DND-41 (cell line): ENCODE measurements at regions not wholly inside any gene's neighbourhood (a gene's known extent, or its start where the extent isn't known, plus 50 kb on each side); places are given as distances from the start of the nearest gene placed in this dataset.

Source experiments
- ATAC-seq: fragments of 200-7000 bp; cut with Tn5 transposase; 3 replicates; pipeline ENCODE4 v1.9.1; 2021; ENCODE audit warnings: low read depth; ENCODE audit not compliant: insufficient read depth
- DNase-seq: peaks from one replicate; pipeline ENCODE4 v3.0.0-alpha.2; 2020
- H2AFZ ChIP-seq: 2 replicates; pipeline ENCODE4 v1.6.0; 2012; ENCODE audit warnings: low read depth, low read length
- H3K27ac ChIP-seq: 2 replicates; pipeline ENCODE4 v1.5.1; 2012; ENCODE audit warnings: low read length, inconsistent platforms
- H3K27me3 ChIP-seq: fragments of 200-600 bp; sonication (generic); 2 replicates; pipeline ENCODE4 v1.6.0; 2012; ENCODE audit warnings: low read length, mild to moderate bottlenecking, inconsistent platforms; ENCODE audit not compliant: insufficient read depth, poor library complexity
- H3K36me3 ChIP-seq: 2 replicates; pipeline ENCODE4 v1.5.1; 2012; ENCODE audit warnings: low read length, inconsistent platforms; ENCODE audit not compliant: insufficient read depth
- H3K4me1 ChIP-seq: 2 replicates; pipeline ENCODE4 v1.5.1; 2012; ENCODE audit warnings: mild to moderate bottlenecking, low read length; ENCODE audit not compliant: insufficient read depth
- H3K4me2 ChIP-seq: 2 replicates; pipeline ENCODE4 v1.6.0; 2012; ENCODE audit warnings: mild to moderate bottlenecking, moderate library complexity, low read length, inconsistent platforms; ENCODE audit not compliant: insufficient read depth
- H3K4me3 ChIP-seq, 2 experiments: fragments of 200-600 bp in 1 of 2; shearing (Covaris generic) in 1 of 2; 2 replicates each; pipeline ENCODE4 v1.5.1; 2012 to 2016; ENCODE audit warnings: inconsistent platforms in 2 of 2, low read length in 2 of 2, mild to moderate bottlenecking in 2 of 2, low read depth in 1 of 2, moderate library complexity in 1 of 2
- H3K79me2 ChIP-seq: 2 replicates; pipeline ENCODE4 v1.6.0; 2012; ENCODE audit warnings: low read length, inconsistent platforms; ENCODE audit not compliant: insufficient read depth
- H3K9ac ChIP-seq: 2 replicates; pipeline ENCODE4 v1.6.0; 2012; ENCODE audit warnings: low read depth, mild to moderate bottlenecking, inconsistent platforms, low read length, moderate library complexity
- H3K9me3 ChIP-seq: 2 replicates; pipeline ENCODE4 v1.5.1; 2012; ENCODE audit warnings: low read length, moderate library complexity, mild to moderate bottlenecking, inconsistent platforms; ENCODE audit not compliant: insufficient read depth, severe bottlenecking
- H4K20me1 ChIP-seq: 2 replicates; pipeline ENCODE4 v1.6.0; 2012; ENCODE audit warnings: low read length; ENCODE audit not compliant: insufficient read depth
- EZH2 ChIP-seq: IDR thresholded peaks from 3 replicates; pipeline ENCODE4 v1.6.1; 2012; ENCODE audit warnings: borderline replicate concordance, low read depth, mild to moderate bottlenecking, moderate library complexity, low read length, inconsistent platforms; ENCODE audit not compliant: severe bottlenecking
- TF ChIP-seq, protein P1 (sequence below): IDR thresholded peaks from 2 replicates; pipeline ENCODE4 v1.5.1; 2012; ENCODE audit warnings: borderline replicate concordance, low read length, moderate library complexity, mild to moderate bottlenecking; ENCODE audit not compliant: poor library complexity, severe bottlenecking; ENCODE audit errors: extremely low read depth

- DNase-seq = no peak
- no peak overlapping the region for H3K27ac ChIP-seq
Measured at GRCh38 chr4:162406637-162407365, 243.0 kb upstream of the FSTL5 start.

GRCh38 chr4:162403932-162404331 lies 240.1 kb upstream of the FSTL5 start:
- Histone ChIP-seq H3K79me2 (no peaks in the 10 kb centered on the region), H3K27ac (no peak overlapping the region), H3K4me3 (no peak overlapping the region), H3K4me2 (no peak overlapping the region), H3K9ac (no peak overlapping the region), H3K9me3 (no peaks in the 10 kb centered on the region), H4K20me1 (no peaks in the 10 kb centered on the region), H3K27me3 (no peaks in the 10 kb centered on the region), H3K4me1 (no peaks in the 10 kb centered on the region), H3K36me3 (no peaks in the 10 kb centered on the region), H2AFZ (no peak overlapping the region)
- ATAC-seq (no peak), DNase-seq (no peak)
- TF ChIP-seq, protein P1, sequence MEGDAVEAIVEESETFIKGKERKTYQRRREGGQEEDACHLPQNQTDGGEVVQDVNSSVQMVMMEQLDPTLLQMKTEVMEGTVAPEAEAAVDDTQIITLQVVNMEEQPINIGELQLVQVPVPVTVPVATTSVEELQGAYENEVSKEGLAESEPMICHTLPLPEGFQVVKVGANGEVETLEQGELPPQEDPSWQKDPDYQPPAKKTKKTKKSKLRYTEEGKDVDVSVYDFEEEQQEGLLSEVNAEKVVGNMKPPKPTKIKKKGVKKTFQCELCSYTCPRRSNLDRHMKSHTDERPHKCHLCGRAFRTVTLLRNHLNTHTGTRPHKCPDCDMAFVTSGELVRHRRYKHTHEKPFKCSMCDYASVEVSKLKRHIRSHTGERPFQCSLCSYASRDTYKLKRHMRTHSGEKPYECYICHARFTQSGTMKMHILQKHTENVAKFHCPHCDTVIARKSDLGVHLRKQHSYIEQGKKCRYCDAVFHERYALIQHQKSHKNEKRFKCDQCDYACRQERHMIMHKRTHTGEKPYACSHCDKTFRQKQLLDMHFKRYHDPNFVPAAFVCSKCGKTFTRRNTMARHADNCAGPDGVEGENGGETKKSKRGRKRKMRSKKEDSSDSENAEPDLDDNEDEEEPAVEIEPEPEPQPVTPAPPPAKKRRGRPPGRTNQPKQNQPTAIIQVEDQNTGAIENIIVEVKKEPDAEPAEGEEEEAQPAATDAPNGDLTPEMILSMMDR = no peak
- no peak for TF ChIP-seq EZH2

More at GRCh38 chr4:162406637-162407365, 243.0 kb upstream of the FSTL5 start:
- H3K4me2 ChIP-seq = no peak overlapping the region
- no peaks in the 10 kb centered on the region for H3K36me3 ChIP-seq
- H2AFZ ChIP-seq = no peak overlapping the region
- H3K4me1 ChIP-seq = no peaks in the 10 kb centered on the region
- no peak for ATAC-seq
- no peak overlapping the region for H3K4me3 ChIP-seq
- no peaks in the 10 kb centered on the region for H3K27me3 ChIP-seq
- no peaks in the 10 kb centered on the region for H3K79me2 ChIP-seq
- no peak overlapping the region for H3K9ac ChIP-seq
- TF ChIP-seq EZH2 = no peak
- TF ChIP-seq, protein P1 = no peak
- H3K9me3 ChIP-seq = no peaks in the 10 kb centered on the region
- no peaks in the 10 kb centered on the region for H4K20me1 ChIP-seq

- DNase-seq (no peak), ATAC-seq (no peak)
- Histone ChIP-seq H3K27ac (no peak overlapping the region), H3K36me3 (no peaks in the 10 kb centered on the region), H3K4me1 (no peaks in the 10 kb centered on the region), H3K4me2 (no peak overlapping the region), H4K20me1 (no peaks in the 10 kb centered on the region), H3K79me2 (no peaks in the 10 kb centered on the region), H3K4me3 (no peak overlapping the region), H3K27me3 (no peaks in the 10 kb centered on the region), H3K9ac (no peak overlapping the region), H2AFZ (no peak overlapping the region), H3K9me3 (no peaks in the 10 kb centered on the region)
- TF ChIP-seq, protein P1 = no peak
- no peak for TF ChIP-seq EZH2
Measured at GRCh38 chr4:162403419-162403818, 239.6 kb upstream of the FSTL5 start.
